K562 (cell line): ENCODE measurements at regions not wholly inside any gene's neighbourhood (a gene's known extent, or its start where the extent isn't known, plus 50 kb on each side); places are given as distances from the start of the nearest gene placed in this dataset.
A peak's percentile ranks its signal among the peaks of the same experiment; 100 is the strongest.

ENCODE experiments used
- ATF7 ChIP-seq: fragments of 450-650 bp; IDR thresholded peaks from 2 replicates; pipeline ENCODE4 v1.7.1; 2014; ENCODE audit warnings: mild to moderate bottlenecking, moderate library complexity
- CEBPG ChIP-seq, 3 experiments: fragments of 200-800 bp in 1 of 3; sonication (Bioruptor generic) in 1 of 3; sonication (generic) in 1 of 3; formaldehyde crosslinking in 1 of 3; IDR thresholded peaks in 2 of 3; conservative IDR thresholded peaks in 1 of 3; 2 replicates each; pipeline versions ENCODE4 v1.6.1 to v1.8.0; 2016 to 2022; ENCODE audit warnings: missing compliant biosample characterization in 2 of 3, missing genetic modification characterization in 2 of 3, mild to moderate bottlenecking in 1 of 3, missing genetic modification reagents in 1 of 3
- DACH1 ChIP-seq: fragments of 450-650 bp; IDR thresholded peaks from 2 replicates; pipeline ENCODE4 v1.6.1; 2018; ENCODE audit not compliant: partially characterized antibody
- LARP7 ChIP-seq: fragments of 450-650 bp; IDR thresholded peaks from 2 replicates; pipeline ENCODE4 v1.6.1; 2016
- TF ChIP-seq, protein P1 (sequence below): fragments of 450-650 bp; formaldehyde crosslinking; IDR thresholded peaks from 2 replicates; pipeline ENCODE4 v1.4.0; 2022; ENCODE audit warnings: missing genetic modification characterization
- TF ChIP-seq, protein P2 (sequence below): sonication (generic); formaldehyde crosslinking; IDR thresholded peaks from 2 replicates; pipeline ENCODE4 v1.8.0; 2023; ENCODE audit warnings: missing genetic modification reagents, mild to moderate bottlenecking, borderline replicate concordance

- TF ChIP-seq CEBPG (CRISPR knock-in tag; IDR thresholded peaks at IDR 0.05) (no peak), CEBPG (tag; conservative IDR thresholded peaks at IDR 0.05 in 1 of 2, IDR thresholded peaks at IDR 0.05 in 1 of 2) (peak; percentile 56 to 96), LARP7 (no peak), DACH1 (no peak), ATF7 (no peak)
- TF ChIP-seq, protein P1, sequence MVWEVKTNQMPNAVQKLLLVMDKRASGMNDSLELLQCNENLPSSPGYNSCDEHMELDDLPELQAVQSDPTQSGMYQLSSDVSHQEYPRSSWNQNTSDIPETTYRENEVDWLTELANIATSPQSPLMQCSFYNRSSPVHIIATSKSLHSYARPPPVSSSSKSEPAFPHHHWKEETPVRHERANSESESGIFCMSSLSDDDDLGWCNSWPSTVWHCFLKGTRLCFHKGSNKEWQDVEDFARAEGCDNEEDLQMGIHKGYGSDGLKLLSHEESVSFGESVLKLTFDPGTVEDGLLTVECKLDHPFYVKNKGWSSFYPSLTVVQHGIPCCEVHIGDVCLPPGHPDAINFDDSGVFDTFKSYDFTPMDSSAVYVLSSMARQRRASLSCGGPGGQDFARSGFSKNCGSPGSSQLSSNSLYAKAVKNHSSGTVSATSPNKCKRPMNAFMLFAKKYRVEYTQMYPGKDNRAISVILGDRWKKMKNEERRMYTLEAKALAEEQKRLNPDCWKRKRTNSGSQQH (CRISPR knock-in tag) = no peak
- TF ChIP-seq, protein P2, sequence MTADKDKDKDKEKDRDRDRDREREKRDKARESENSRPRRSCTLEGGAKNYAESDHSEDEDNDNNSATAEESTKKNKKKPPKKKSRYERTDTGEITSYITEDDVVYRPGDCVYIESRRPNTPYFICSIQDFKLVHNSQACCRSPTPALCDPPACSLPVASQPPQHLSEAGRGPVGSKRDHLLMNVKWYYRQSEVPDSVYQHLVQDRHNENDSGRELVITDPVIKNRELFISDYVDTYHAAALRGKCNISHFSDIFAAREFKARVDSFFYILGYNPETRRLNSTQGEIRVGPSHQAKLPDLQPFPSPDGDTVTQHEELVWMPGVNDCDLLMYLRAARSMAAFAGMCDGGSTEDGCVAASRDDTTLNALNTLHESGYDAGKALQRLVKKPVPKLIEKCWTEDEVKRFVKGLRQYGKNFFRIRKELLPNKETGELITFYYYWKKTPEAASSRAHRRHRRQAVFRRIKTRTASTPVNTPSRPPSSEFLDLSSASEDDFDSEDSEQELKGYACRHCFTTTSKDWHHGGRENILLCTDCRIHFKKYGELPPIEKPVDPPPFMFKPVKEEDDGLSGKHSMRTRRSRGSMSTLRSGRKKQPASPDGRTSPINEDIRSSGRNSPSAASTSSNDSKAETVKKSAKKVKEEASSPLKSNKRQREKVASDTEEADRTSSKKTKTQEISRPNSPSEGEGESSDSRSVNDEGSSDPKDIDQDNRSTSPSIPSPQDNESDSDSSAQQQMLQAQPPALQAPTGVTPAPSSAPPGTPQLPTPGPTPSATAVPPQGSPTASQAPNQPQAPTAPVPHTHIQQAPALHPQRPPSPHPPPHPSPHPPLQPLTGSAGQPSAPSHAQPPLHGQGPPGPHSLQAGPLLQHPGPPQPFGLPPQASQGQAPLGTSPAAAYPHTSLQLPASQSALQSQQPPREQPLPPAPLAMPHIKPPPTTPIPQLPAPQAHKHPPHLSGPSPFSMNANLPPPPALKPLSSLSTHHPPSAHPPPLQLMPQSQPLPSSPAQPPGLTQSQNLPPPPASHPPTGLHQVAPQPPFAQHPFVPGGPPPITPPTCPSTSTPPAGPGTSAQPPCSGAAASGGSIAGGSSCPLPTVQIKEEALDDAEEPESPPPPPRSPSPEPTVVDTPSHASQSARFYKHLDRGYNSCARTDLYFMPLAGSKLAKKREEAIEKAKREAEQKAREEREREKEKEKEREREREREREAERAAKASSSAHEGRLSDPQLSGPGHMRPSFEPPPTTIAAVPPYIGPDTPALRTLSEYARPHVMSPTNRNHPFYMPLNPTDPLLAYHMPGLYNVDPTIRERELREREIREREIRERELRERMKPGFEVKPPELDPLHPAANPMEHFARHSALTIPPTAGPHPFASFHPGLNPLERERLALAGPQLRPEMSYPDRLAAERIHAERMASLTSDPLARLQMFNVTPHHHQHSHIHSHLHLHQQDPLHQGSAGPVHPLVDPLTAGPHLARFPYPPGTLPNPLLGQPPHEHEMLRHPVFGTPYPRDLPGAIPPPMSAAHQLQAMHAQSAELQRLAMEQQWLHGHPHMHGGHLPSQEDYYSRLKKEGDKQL = no peak
Measured at GRCh38 chr12:22794017-22794416, 169.0 kb downstream of the ETNK1 start (continued).
